ENCODE measurements at regions not wholly inside any gene's neighbourhood (a gene's known extent, or its start where the extent isn't known, plus 50 kb on each side); places are given as distances from the start of the nearest gene placed in this dataset.

GRCh38 chr4:52329894-52330293 lies 278.8 kb downstream of the SPATA18 start:
- Histone ChIP-seq H3K27me3 (ENCODE audit: insufficient read depth, low read depth, low read length) (no peaks in the 10 kb centered on the region), H3K9me2 (ENCODE audit: insufficient read depth, low read length) (no peaks in the 10 kb centered on the region), H3K4me2 (ENCODE audit: low read length) (no peak overlapping the region), H3F3A (ENCODE audit: insufficient read depth, low read length, poor library complexity, severe bottlenecking) (no peaks in the 10 kb centered on the region), H3K4me3 (ENCODE audit: low read length) (no peak overlapping the region), H3K36me3 (ENCODE audit: insufficient read depth, low read length) (no peaks in the 10 kb centered on the region), H3K9me3 (ENCODE audit: low read length) (no peaks in the 10 kb centered on the region), H3K9ac (ENCODE audit: low read length) (no peak overlapping the region), H2AFZ (ENCODE audit: low read depth, low read length) (no peak overlapping the region), H4K20me1 (ENCODE audit: insufficient read depth) (no peaks in the 10 kb centered on the region), H3K79me2 (replicated peaks; ENCODE audit: insufficient read depth, low read length) (no peaks in the 10 kb centered on the region), H3K27ac (ENCODE audit: low read length) (no peak overlapping the region)
- TF ChIP-seq SMC3 (conservative IDR thresholded peaks at IDR 0.05; ENCODE audit: poor library complexity) = no peak
- no peak for TF ChIP-seq EP300 (conservative IDR thresholded peaks at IDR 0.05; ENCODE audit: poor library complexity, severe bottlenecking)
- no peak for TF ChIP-seq POLR2AphosphoS5 (IDR thresholded peaks at IDR 0.05)
- TF ChIP-seq EZH2 (IDR thresholded peaks at IDR 0.05; ENCODE audit: borderline replicate concordance, insufficient read depth, low read length, poor library complexity, severe bottlenecking) = no peak
- no peak for TF ChIP-seq TAF1 (IDR thresholded peaks at IDR 0.05; ENCODE audit: low read depth)
- no peak for TF ChIP-seq MXI1 (conservative IDR thresholded peaks at IDR 0.05; ENCODE audit: poor library complexity, severe bottlenecking)
- no peak for TF ChIP-seq REST (IDR thresholded peaks at IDR 0.05; ENCODE audit: borderline replicate concordance)
- no peak for TF ChIP-seq RAD21 (conservative IDR thresholded peaks at IDR 0.05)
- TF ChIP-seq CTCF (IDR thresholded peaks at IDR 0.05; ENCODE audit: poor library complexity, severe bottlenecking) = no peak

GRCh38 chr4:52343595-52343994 lies 292.5 kb downstream of the SPATA18 start:
- Histone ChIP-seq H3F3A (ENCODE audit: insufficient read depth, low read length, poor library complexity, severe bottlenecking) (no peaks in the 10 kb centered on the region), H3K4me2 (ENCODE audit: low read length) (no peak overlapping the region)

More at GRCh38 chr4:52343595-52343994, 292.5 kb downstream of the SPATA18 start:
- Histone ChIP-seq H3K79me2 (replicated peaks; ENCODE audit: insufficient read depth, low read length) (no peaks in the 10 kb centered on the region), H3K9me3 (ENCODE audit: low read length) (no peaks in the 10 kb centered on the region), H4K20me1 (ENCODE audit: insufficient read depth) (no peaks in the 10 kb centered on the region), H2AFZ (ENCODE audit: low read depth, low read length) (no peak overlapping the region), H3K9ac (ENCODE audit: low read length) (no peak overlapping the region), H3K4me3 (ENCODE audit: low read length) (no peak overlapping the region), H3K27me3 (ENCODE audit: insufficient read depth, low read depth, low read length) (no peaks in the 10 kb centered on the region), H3K27ac (ENCODE audit: low read length) (no peak overlapping the region), H3K36me3 (ENCODE audit: insufficient read depth, low read length) (no peaks in the 10 kb centered on the region), H3K9me2 (ENCODE audit: insufficient read depth, low read length) (no peaks in the 10 kb centered on the region)
- no peak for TF ChIP-seq RAD21 (conservative IDR thresholded peaks at IDR 0.05)
- no peak for TF ChIP-seq EP300 (conservative IDR thresholded peaks at IDR 0.05; ENCODE audit: poor library complexity, severe bottlenecking)
- TF ChIP-seq EZH2 (IDR thresholded peaks at IDR 0.05; ENCODE audit: borderline replicate concordance, insufficient read depth, low read length, poor library complexity, severe bottlenecking) = no peak
- TF ChIP-seq REST (IDR thresholded peaks at IDR 0.05; ENCODE audit: borderline replicate concordance) = no peak
- TF ChIP-seq TAF1 (IDR thresholded peaks at IDR 0.05; ENCODE audit: low read depth) = no peak
- TF ChIP-seq SMC3 (conservative IDR thresholded peaks at IDR 0.05; ENCODE audit: poor library complexity) = no peak
- TF ChIP-seq MXI1 (conservative IDR thresholded peaks at IDR 0.05; ENCODE audit: poor library complexity, severe bottlenecking) = no peak
- TF ChIP-seq CTCF (IDR thresholded peaks at IDR 0.05; ENCODE audit: poor library complexity, severe bottlenecking) = no peak

Data from neural cell (in vitro differentiated cells).